Caco-2 (cell line): ENCODE measurements at regions not wholly inside any gene's neighbourhood (a gene's known extent, or its start where the extent isn't known, plus 50 kb on each side); places are given as distances from the start of the nearest gene placed in this dataset.

Source experiments
- BruUV-seq: library from RNA; stranded (reverse); fragments of 400-500 nt; replicated peaks from 2 replicates; lab custom pipeline; 2021; lab: Mats Ljungman, UMichigan
- CTCF ChIA-PET: fragments of 300-600 bp; sonication (Branson Sonifier 250); formaldehyde crosslinking; loops from one replicate; lab custom pipeline; 2022; ENCODE audit warnings: antibody characterized with exemption; lab: Charles Lee
- POLR2A ChIA-PET: fragments of 300-600 bp; sonication (Branson Sonifier 250); formaldehyde crosslinking; loops from one replicate; lab custom pipeline; 2022; ENCODE audit warnings: antibody characterized with exemption; lab: Charles Lee
- DNase-seq, 2 experiments: peaks; one replicate each; pipeline versions ENCODE4 v3.0.0 to v3.0.0-alpha.2; 2020 to 2022
- H3K27me3 ChIP-seq: replicated peaks from 2 replicates; pipeline ENCODE4 v1.6.0; 2011; ENCODE audit warnings: low read length; ENCODE audit not compliant: control insufficient read depth, insufficient read depth
- H3K36me3 ChIP-seq: 2 replicates; pipeline ENCODE4 v1.5.1; 2011; ENCODE audit warnings: low read length; ENCODE audit not compliant: control insufficient read depth, insufficient read depth
- H3K4me1 ChIP-seq: fragments of 250-450 bp; sonication (Bioruptor Pico); 2 replicates; pipeline ENCODE4 v1.5.1; 2020; ENCODE audit warnings: mild to moderate bottlenecking
- H3K4me3 ChIP-seq: 2 replicates; pipeline ENCODE4 v1.5.1; 2011; ENCODE audit warnings: low read depth, mild to moderate bottlenecking, control low read depth, low read length
- H3K9me3 ChIP-seq: fragments of 250-450 bp; sonication (Bioruptor Pico); 2 replicates; pipeline ENCODE4 v1.5.1; 2020; ENCODE audit warnings: mild to moderate bottlenecking, moderate library complexity
- H3K27ac Mint-ChIP-seq: one replicate; pipeline ENCODE4 v1.8.0; 2022; ENCODE audit warnings: mixed read lengths; ENCODE audit not compliant: unreplicated experiment
- H3K27me3 Mint-ChIP-seq: one replicate; pipeline ENCODE4 v1.8.0; 2022; ENCODE audit warnings: mixed read lengths; ENCODE audit not compliant: insufficient read depth, unreplicated experiment
- H3K36me3 Mint-ChIP-seq: one replicate; pipeline ENCODE4 v1.8.0; 2022; ENCODE audit warnings: mild to moderate bottlenecking, mixed read lengths; ENCODE audit not compliant: insufficient read depth, unreplicated experiment
- H3K4me1 Mint-ChIP-seq: one replicate; pipeline ENCODE4 v1.8.0; 2022; ENCODE audit warnings: low read depth, mixed read lengths; ENCODE audit not compliant: unreplicated experiment
- H3K4me3 Mint-ChIP-seq: one replicate; pipeline ENCODE4 v1.8.0; 2022; ENCODE audit warnings: mild to moderate bottlenecking, moderate library complexity, mixed read lengths; ENCODE audit not compliant: unreplicated experiment
- H3K9me3 Mint-ChIP-seq: one replicate; pipeline ENCODE4 v1.8.0; 2022; ENCODE audit warnings: mixed read lengths; ENCODE audit not compliant: unreplicated experiment
- intact Hi-C: fragments of 100-400 bp; cut with micrococcal nuclease; formaldehyde crosslinking; loops from one replicate; pipeline ENCODE4 v1.10.0; 2022; ENCODE audit not compliant: unreplicated experiment
- TF ChIP-seq, protein P1 (sequence below), 2 experiments: fragments of 200-600 bp in 1 of 2; IDR thresholded peaks; 1 replicate in 1 of 2; 2 replicates in 1 of 2; pipeline versions ENCODE4 v1.5.1 to v1.8.0; 2011 to 2022; ENCODE audit warnings: antibody characterized with exemption in 1 of 2, control low read depth in 1 of 2, inconsistent platforms in 1 of 2, low read depth in 1 of 2, low read length in 1 of 2, mild to moderate bottlenecking in 1 of 2, moderate library complexity in 1 of 2; ENCODE audit not compliant: insufficient read depth in 1 of 2, severe bottlenecking in 1 of 2, unreplicated experiment in 1 of 2

- Histone ChIP-seq H3K4me1 (no peaks in the 10 kb centered on the region), H3K9me3 (no peaks in the 10 kb centered on the region; the same call in 1 of the 2 replicates), H3K36me3 (no peaks in the 10 kb centered on the region), H3K27me3 (no peaks in the 10 kb centered on the region), H3K4me3 (no peak overlapping the region)
- Mint-ChIP-seq H3K36me3 (no peaks in the 10 kb centered on the region), H3K27me3 (no peaks in the 10 kb centered on the region), H3K4me3 (no peak overlapping the region), H3K27ac (no peak overlapping the region), H3K9me3 (peaks cover 32% of the 10 kb centered on the region), H3K4me1 (peaks cover 6% of the 10 kb centered on the region)
- TF ChIP-seq, protein P1, sequence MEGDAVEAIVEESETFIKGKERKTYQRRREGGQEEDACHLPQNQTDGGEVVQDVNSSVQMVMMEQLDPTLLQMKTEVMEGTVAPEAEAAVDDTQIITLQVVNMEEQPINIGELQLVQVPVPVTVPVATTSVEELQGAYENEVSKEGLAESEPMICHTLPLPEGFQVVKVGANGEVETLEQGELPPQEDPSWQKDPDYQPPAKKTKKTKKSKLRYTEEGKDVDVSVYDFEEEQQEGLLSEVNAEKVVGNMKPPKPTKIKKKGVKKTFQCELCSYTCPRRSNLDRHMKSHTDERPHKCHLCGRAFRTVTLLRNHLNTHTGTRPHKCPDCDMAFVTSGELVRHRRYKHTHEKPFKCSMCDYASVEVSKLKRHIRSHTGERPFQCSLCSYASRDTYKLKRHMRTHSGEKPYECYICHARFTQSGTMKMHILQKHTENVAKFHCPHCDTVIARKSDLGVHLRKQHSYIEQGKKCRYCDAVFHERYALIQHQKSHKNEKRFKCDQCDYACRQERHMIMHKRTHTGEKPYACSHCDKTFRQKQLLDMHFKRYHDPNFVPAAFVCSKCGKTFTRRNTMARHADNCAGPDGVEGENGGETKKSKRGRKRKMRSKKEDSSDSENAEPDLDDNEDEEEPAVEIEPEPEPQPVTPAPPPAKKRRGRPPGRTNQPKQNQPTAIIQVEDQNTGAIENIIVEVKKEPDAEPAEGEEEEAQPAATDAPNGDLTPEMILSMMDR (IDR thresholded peaks at IDR 0.05; ENCODE audit: insufficient read depth in 1 of 2, low read depth in 1 of 2, low read length in 1 of 2, severe bottlenecking in 1 of 2, unreplicated experiment in 1 of 2), result no peak
- ChIA-PET CTCF (no interaction called here), POLR2A (no interaction called here)
- intact Hi-C loops, result no loop called here
- no TSS peak for BruUV-seq
- DNase-seq, result no peak
These were observed 199.6 kb upstream of the CYLC2 start for GRCh38 chr9:102795532-102795931.

DNA sequence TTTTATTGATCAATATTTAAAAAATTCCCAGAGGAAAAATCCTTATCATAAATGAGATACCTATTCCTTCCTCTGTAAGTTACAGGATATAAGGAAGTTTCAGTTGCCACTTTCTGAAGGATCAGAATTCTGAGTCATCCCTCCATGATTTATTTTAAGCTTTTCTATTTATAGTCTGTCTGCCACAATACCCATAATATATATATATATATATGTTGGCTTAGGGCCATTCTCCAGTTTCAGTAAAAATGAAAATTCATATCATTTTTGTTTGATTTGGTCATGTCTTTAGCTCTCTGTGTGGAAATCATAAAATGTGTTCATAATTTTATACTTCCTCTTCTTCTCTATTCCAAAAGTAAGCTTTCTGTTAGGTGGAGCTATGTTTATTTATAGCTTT is 215.8 kb upstream of the CYLC2 start:
- no peak overlapping the region for H3K4me3 ChIP-seq
- CTCF ChIA-PET, result no interaction called here
- H3K27me3 Mint-ChIP-seq, result no peaks in the 10 kb centered on the region
- no peak overlapping the region for H3K4me3 Mint-ChIP-seq
- no peaks in the 10 kb centered on the region for H3K27me3 ChIP-seq
- no peaks in the 10 kb centered on the region for H3K4me1 Mint-ChIP-seq
- BruUV-seq, result no TSS peak
- no peaks in the 10 kb centered on the region for H3K36me3 Mint-ChIP-seq
- no peak overlapping the region for H3K27ac Mint-ChIP-seq
- DNase-seq, result no peak
- intact Hi-C loops, result no loop called here
- H3K9me3 ChIP-seq, result no peaks in the 10 kb centered on the region
- POLR2A ChIA-PET, result no interaction called here
- H3K36me3 ChIP-seq, result no peaks in the 10 kb centered on the region
- TF ChIP-seq, protein P1 (IDR thresholded peaks at IDR 0.05; ENCODE audit: insufficient read depth in 1 of 2, low read depth in 1 of 2, low read length in 1 of 2, severe bottlenecking in 1 of 2, unreplicated experiment in 1 of 2), result no peak
- no peaks in the 10 kb centered on the region for H3K4me1 ChIP-seq
- H3K9me3 Mint-ChIP-seq, result no peaks in the 10 kb centered on the region

DNA sequence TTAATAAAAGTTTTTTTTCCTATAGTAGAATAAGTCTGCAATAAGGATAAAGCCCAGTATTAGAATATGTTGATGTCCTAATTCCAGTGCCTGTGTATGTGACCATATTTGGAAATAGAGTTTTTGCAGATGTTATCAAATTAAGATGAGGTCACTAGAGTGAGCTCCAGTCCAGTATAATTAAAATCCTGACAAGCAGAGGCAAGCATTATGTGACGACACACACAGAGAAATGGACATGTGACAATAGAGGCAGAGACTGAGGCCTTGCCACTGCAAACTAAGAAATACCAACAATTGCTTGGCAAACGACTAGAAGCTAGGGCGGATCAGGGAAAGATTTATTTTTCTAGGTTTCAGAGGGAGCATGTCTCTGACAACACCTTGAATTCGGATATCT is 216.4 kb upstream of the CYLC2 start:
- no peak for DNase-seq
- BruUV-seq, result no TSS peak
- intact Hi-C loops, result no loop called here
- no peaks in the 10 kb centered on the region for H3K36me3 ChIP-seq
- POLR2A ChIA-PET, result no interaction called here
- no peaks in the 10 kb centered on the region for H3K4me1 ChIP-seq
- Mint-ChIP-seq H3K4me3 (no peak overlapping the region), H3K27ac (no peak overlapping the region), H3K4me1 (no peaks in the 10 kb centered on the region), H3K36me3 (no peaks in the 10 kb centered on the region), H3K9me3 (no peaks in the 10 kb centered on the region), H3K27me3 (no peaks in the 10 kb centered on the region)
- no peak overlapping the region for H3K4me3 ChIP-seq
- H3K9me3 ChIP-seq, result no peaks in the 10 kb centered on the region
- no peaks in the 10 kb centered on the region for H3K27me3 ChIP-seq
- CTCF ChIA-PET, result no interaction called here
- TF ChIP-seq, protein P1 (IDR thresholded peaks at IDR 0.05; ENCODE audit: insufficient read depth in 1 of 2, low read depth in 1 of 2, low read length in 1 of 2, severe bottlenecking in 1 of 2, unreplicated experiment in 1 of 2), result no peak
